ENCODE measurements at regions not wholly inside any gene's neighbourhood (a gene's known extent, or its start where the extent isn't known, plus 50 kb on each side); places are given as distances from the start of the nearest gene placed in this dataset.

GRCh38 chr11:93940395-93940794 is 80.8 kb upstream of the HEPHL1 start:
- TF ChIP-seq CTCF (IDR thresholded peaks at IDR 0.05; ENCODE audit: low read depth, low read length, poor library complexity, severe bottlenecking) = no peak
- TF ChIP-seq EZH2phosphoT487 (IDR thresholded peaks at IDR 0.05; ENCODE audit: borderline replicate concordance, low read length) = no peak
